GM12872 (cell line): ENCODE measurements at regions not wholly inside any gene's neighbourhood (a gene's known extent, or its start where the extent isn't known, plus 50 kb on each side); places are given as distances from the start of the nearest gene placed in this dataset.

ENCODE experiments used
- TF ChIP-seq, protein P1 (sequence below): IDR thresholded peaks from 3 replicates; pipeline ENCODE4 v1.5.1; 2011; ENCODE audit warnings: low read depth, mild to moderate bottlenecking, low read length, moderate library complexity; ENCODE audit not compliant: insufficient read depth

DNA sequence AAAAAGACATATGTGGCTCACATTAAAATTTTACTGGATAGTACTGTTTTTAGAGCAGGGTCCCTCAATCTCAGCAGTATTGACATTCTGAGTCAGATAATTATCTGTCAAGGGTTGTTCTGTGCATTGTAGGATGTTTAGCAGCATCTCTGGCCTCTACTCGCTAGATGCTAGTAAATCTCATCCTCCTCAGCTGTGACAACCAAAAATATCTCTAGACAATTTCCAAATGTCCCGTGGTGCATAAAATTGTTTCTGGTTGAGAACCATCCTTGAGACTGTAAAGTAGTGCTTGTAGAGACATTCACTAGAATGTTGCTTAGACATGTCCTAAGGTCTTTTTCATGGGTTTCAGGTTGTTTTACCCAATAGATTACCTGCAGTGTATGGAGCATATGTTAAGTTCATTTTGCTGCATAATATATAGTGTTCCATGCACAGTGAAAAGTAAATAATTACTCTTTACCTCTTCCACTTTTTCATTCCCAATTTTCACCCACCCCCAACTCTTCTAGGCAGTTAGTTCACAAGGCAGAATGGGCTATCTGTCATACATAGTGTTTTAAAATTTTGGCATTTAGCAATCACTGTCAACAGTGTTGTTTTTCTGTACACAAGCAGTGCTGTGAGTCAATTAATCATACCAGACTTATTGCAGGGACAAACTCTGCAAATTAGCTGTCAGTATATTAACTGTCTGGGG, 200.2 kb upstream of the SLC38A2 start:
- TF ChIP-seq, protein P1, sequence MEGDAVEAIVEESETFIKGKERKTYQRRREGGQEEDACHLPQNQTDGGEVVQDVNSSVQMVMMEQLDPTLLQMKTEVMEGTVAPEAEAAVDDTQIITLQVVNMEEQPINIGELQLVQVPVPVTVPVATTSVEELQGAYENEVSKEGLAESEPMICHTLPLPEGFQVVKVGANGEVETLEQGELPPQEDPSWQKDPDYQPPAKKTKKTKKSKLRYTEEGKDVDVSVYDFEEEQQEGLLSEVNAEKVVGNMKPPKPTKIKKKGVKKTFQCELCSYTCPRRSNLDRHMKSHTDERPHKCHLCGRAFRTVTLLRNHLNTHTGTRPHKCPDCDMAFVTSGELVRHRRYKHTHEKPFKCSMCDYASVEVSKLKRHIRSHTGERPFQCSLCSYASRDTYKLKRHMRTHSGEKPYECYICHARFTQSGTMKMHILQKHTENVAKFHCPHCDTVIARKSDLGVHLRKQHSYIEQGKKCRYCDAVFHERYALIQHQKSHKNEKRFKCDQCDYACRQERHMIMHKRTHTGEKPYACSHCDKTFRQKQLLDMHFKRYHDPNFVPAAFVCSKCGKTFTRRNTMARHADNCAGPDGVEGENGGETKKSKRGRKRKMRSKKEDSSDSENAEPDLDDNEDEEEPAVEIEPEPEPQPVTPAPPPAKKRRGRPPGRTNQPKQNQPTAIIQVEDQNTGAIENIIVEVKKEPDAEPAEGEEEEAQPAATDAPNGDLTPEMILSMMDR, result no peak

DNA sequence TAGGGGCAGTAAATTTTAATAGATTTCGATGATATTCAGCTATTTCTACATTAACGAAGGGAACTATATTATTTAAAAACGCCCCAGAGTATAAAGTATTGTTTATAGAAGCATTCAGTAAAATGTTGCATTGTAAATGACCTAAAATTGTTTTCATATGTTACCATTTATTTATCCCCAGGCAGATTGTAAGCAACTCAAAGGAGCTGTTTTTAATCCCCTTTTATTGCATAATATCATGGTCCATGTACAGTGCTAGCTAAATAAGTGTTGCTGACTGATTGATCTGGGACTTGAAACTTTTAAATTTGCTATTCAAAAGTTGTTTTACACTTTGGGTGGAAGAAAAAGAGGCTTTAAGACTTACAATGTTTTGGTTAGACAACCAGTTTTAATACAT, 199.0 kb upstream of the SLC38A2 start:
- TF ChIP-seq, protein P1, result no peak

DNA sequence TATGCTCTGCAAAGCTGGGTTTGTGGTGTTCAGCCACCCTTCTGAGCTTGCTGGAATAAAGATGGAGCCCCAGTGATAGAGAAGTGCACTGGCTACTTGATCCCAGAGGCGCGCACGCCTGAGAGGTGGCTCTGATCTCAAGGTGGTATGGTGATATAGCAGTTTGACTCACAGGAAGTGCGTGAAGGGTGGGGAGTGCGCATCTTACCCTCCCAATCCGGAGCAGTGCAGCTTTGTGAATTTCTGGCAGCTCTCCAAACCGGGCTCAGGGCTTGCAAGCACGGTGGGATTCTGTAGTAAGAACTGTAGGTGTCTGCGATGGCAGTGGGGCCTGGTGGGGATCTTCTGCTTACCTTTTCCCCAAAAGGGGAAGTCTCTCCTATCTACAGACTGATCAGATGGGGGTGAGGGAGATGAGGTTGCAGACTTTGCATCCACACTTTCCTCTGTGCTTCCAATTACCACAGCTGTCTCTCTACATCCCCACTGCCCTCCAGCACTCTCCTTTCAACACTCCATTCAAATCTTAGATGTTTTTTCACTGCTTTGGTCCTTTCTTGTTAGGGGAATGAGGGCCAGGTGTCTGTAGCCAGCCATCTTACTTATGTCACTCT, 197.4 kb upstream of the SLC38A2 start:
- TF ChIP-seq, protein P1, result no peak

DNA sequence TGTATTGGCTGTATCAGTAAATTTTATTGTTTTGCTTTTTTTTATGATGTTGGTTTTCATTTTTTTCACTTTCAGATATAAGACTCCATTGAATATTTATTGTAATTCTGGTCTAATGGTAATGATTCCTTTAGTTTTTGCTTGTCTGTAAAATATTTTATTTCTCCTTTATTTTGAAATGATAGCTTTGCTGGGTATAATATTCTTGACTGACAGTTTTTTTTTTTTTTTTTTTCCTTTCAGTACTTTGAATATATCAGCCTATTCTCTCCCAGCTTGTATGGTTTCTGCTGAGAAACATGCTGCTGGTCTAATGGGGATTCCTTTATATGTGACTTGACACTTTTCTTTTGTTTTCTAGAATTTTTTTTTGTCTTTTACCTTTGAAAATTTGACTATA, 195.1 kb upstream of the SLC38A2 start:
- TF ChIP-seq, protein P1, result no peak

DNA sequence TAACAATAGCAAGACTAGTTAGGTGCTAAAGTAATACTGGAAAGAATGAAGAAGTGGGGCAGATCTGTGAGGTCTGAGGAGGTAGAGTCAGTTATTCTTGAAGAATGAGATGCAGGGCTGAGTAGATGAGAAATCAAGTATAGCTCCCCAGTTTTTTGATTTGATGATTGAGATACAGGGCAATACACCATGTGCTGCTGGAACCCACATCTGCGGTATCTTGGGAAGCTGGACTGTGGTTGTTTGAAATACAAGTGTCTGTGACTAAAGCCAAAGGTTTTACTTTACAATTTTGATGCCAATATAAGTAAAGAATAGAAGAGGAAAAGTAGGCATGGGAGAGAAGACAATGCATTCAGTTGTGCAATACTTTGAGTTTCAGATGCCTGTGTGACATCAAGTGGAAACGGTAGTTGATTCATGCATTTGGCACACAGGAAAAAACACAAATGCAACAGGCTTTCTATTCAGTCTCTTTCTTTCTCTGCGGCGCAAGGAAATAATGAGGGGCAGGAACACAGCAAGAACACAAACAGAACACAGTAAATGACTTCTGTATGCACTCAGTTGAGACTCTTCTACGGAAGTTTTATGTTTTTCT, 190.2 kb upstream of the SLC38A2 start:
- TF ChIP-seq, protein P1, result no peak

DNA sequence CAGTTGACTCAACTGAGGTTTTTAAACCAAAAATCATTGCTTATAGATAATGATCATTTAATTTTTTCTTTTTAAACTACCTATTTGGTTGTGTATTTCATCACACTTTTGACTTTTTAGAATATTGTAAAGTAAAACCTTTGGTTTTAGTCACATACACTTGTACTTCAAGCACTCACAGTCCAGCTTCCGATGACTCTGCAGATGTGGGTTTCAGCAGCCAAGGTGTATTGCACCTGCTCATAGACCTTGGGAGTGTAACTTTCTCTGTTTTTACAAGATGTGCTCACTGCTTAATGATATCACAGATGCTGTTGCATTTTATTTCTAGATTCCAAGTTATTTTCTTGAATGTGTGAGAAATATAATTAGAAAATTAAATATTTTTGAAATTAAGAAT, 188.3 kb upstream of the SLC38A2 start:
- TF ChIP-seq, protein P1, result no peak

DNA sequence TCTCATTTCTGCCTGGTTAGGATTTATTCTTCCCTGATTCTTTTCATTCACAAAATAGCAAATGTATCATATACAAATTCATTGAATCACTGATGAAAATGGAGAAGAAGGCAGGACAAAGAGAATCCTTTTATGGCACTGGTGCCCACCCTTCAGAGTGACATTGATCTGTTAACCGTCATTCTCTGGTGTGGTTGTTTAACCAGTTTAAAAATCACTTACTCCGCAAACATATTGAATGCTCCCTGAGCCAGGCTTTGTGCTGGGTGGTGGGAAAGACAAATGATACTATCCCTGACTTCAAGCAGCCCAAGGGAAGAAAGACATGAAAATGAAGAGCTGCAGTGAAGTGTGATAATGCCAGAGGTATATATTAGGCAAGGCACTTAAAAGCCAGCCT, 187.5 kb upstream of the SLC38A2 start:
- TF ChIP-seq, protein P1, result no peak
